Esophagus (tissue), 2 donors: ENCODE measurements at regions not wholly inside any gene's neighbourhood (a gene's known extent, or its start where the extent isn't known, plus 50 kb on each side); places are given as distances from the start of the nearest gene placed in this dataset.

Experiments used
- H3K27ac ChIP-seq, 2 donors: one replicate each; pipeline ENCODE4 v1.5.1; 2013; ENCODE audit warnings: low read depth in 2 of 2, mild to moderate bottlenecking in 2 of 2, inconsistent platforms in 1 of 2, low read length in 1 of 2, moderate library complexity in 1 of 2
- H3K27me3 ChIP-seq, 2 donors: one replicate each; pipeline ENCODE4 v1.6.1; 2013; ENCODE audit warnings: low read length in 2 of 2, control low read depth in 1 of 2, mild to moderate bottlenecking in 1 of 2; ENCODE audit not compliant: insufficient read depth in 2 of 2, control insufficient read depth in 1 of 2
- H3K36me3 ChIP-seq, 2 donors: one replicate each; pipeline ENCODE4 v1.6.1; 2013; ENCODE audit warnings: low read length in 1 of 2; ENCODE audit not compliant: control insufficient read depth in 2 of 2, insufficient read depth in 2 of 2
- H3K4me1 ChIP-seq, 2 donors: one replicate each; pipeline ENCODE4 v1.6.1; 2013; ENCODE audit warnings: low read length in 1 of 2; ENCODE audit not compliant: control insufficient read depth in 2 of 2, insufficient read depth in 2 of 2
- H3K4me3 ChIP-seq, 2 donors: one replicate each; pipeline ENCODE4 v1.5.1; 2013; ENCODE audit warnings: low read length in 2 of 2, mild to moderate bottlenecking in 2 of 2, low read depth in 1 of 2, moderate library complexity in 1 of 2
- H3K9me3 ChIP-seq, 2 donors: one replicate each; pipeline ENCODE4 v1.6.1; 2013; ENCODE audit warnings: mild to moderate bottlenecking in 2 of 2, low read depth in 1 of 2, low read length in 1 of 2, moderate library complexity in 1 of 2; ENCODE audit not compliant: control insufficient read depth in 2 of 2, insufficient read depth in 1 of 2
- WGBS, 2 donors: extraction: QIAGEN DNeasy Blood & Tissue Kit; methylation state at CpG; one replicate each; pipeline ENCODE4 v1.1.7; 2013; 5-methylcytosine and 5-hydroxymethylcytosine counted together
- donor health status: healthy with polysubstance abuse.
- donor health status: Bipolar disorder and iron deficiency.

GRCh38 chr15:61668444-61668843, 391.8 kb downstream of the VPS13C start:
- 64 to 79% methylated on average over 12 of the region's 12 CpGs for WGBS, 2 donors
- H3K36me3 ChIP-seq, result no peaks in the 10 kb centered on the region

GRCh38 chr15:61661791-61662190, 398.5 kb downstream of the VPS13C start:
- Histone ChIP-seq H3K9me3 (no peaks in the 10 kb centered on the region), H3K27ac (no peak overlapping the region), H3K4me1 (no peaks in the 10 kb centered on the region), H3K27me3 (no peaks in the 10 kb centered on the region), H3K36me3 (no peaks in the 10 kb centered on the region), H3K4me3 (no peak overlapping the region)
- 25 to 31% methylated on average over 1 of the region's 1 CpG for WGBS, 2 donors

More at GRCh38 chr15:61668444-61668843, 391.8 kb downstream of the VPS13C start:
- Histone ChIP-seq H3K4me1 (no peaks in the 10 kb centered on the region), H3K9me3 (no peaks in the 10 kb centered on the region), H3K27me3 (no peaks in the 10 kb centered on the region), H3K27ac (no peak overlapping the region), H3K4me3 (no peak overlapping the region)

GRCh38 chr15:61660579-61660978, 399.7 kb downstream of the VPS13C start:
- Histone ChIP-seq H3K4me3 (no peak overlapping the region), H3K27ac (no peak overlapping the region), H3K36me3 (no peaks in the 10 kb centered on the region), H3K9me3 (no peaks in the 10 kb centered on the region), H3K27me3 (no peaks in the 10 kb centered on the region), H3K4me1 (no peaks in the 10 kb centered on the region)
- 55 to 62% methylated on average over 2 of the region's 2 CpGs for WGBS, 2 donors

- WGBS, 2 donors, result 77 to 89% methylated on average over 5 of the region's 5 CpGs
- H3K4me3 ChIP-seq, result no peak overlapping the region
- no peak overlapping the region for H3K27ac ChIP-seq
- H3K9me3 ChIP-seq, result no peaks in the 10 kb centered on the region
- H3K27me3 ChIP-seq, result no peaks in the 10 kb centered on the region
- H3K36me3 ChIP-seq, result no peaks in the 10 kb centered on the region
- no peaks in the 10 kb centered on the region for H3K4me1 ChIP-seq
These were observed 400.6 kb downstream of the VPS13C start for GRCh38 chr15:61659566-61660190.

GRCh38 chr15:61657461-61657860, 402.8 kb downstream of the VPS13C start:
- 80 to 81% methylated on average over 4 of the region's 4 CpGs for WGBS, 2 donors
- H3K9me3 ChIP-seq, result no peaks in the 10 kb centered on the region
- no peak overlapping the region for H3K4me3 ChIP-seq
- peaks cover 5 to 6% of the 10 kb centered on the region in 2 donors for H3K4me1 ChIP-seq
- no peaks in the 10 kb centered on the region for H3K27me3 ChIP-seq
- H3K27ac ChIP-seq, result no peak overlapping the region
- H3K36me3 ChIP-seq, result no peaks in the 10 kb centered on the region

GRCh38 chr15:61656391-61656790, 403.9 kb downstream of the VPS13C start:
- no peak overlapping the region for H3K4me3 ChIP-seq
- 93% methylated on average over 11 of the region's 11 CpGs for WGBS, 2 donors
- no peaks in the 10 kb centered on the region for H3K36me3 ChIP-seq
- H3K4me1 ChIP-seq, result peaks cover 5 to 6% of the 10 kb centered on the region in 2 donors
- H3K9me3 ChIP-seq, result no peaks in the 10 kb centered on the region
- no peaks in the 10 kb centered on the region for H3K27me3 ChIP-seq
- H3K27ac ChIP-seq, result no peak overlapping the region

- peaks cover 5 to 6% of the 10 kb centered on the region in 2 donors for H3K4me1 ChIP-seq
- 77 to 80% methylated on average over 3 of the region's 3 CpGs for WGBS, 2 donors
- no peaks in the 10 kb centered on the region for H3K36me3 ChIP-seq
- H3K27ac ChIP-seq, result no peak overlapping the region
- no peak overlapping the region for H3K4me3 ChIP-seq
- H3K27me3 ChIP-seq, result no peaks in the 10 kb centered on the region
- no peaks in the 10 kb centered on the region for H3K9me3 ChIP-seq
These were observed 404.4 kb downstream of the VPS13C start for GRCh38 chr15:61655881-61656280.

GRCh38 chr15:61654918-61655317, 405.3 kb downstream of the VPS13C start:
- 88% methylated on average over 12 of the region's 12 CpGs for WGBS, 2 donors
- no peaks in the 10 kb centered on the region for H3K36me3 ChIP-seq
- H3K27ac ChIP-seq, result no peak overlapping the region
- H3K27me3 ChIP-seq, result no peaks in the 10 kb centered on the region
- no peak overlapping the region for H3K4me3 ChIP-seq
- H3K4me1 ChIP-seq, result peaks cover 5 to 6% of the 10 kb centered on the region in 2 donors
- no peaks in the 10 kb centered on the region for H3K9me3 ChIP-seq

GRCh38 chr15:61654002-61654740, 406.1 kb downstream of the VPS13C start:
- Histone ChIP-seq H3K4me1 (peaks cover 5 to 6% of the 10 kb centered on the region in 2 donors), H3K4me3 (no peak overlapping the region), H3K9me3 (no peaks in the 10 kb centered on the region), H3K36me3 (no peaks in the 10 kb centered on the region), H3K27me3 (no peaks in the 10 kb centered on the region), H3K27ac (no peak overlapping the region)
- 74 to 75% methylated on average over 9 of the region's 9 CpGs for WGBS, 2 donors

- no peak overlapping the region for H3K4me3 ChIP-seq
- H3K9me3 ChIP-seq, result no peaks in the 10 kb centered on the region
- 67 to 73% methylated on average over 9 of the region's 9 CpGs for WGBS, 2 donors
- H3K27ac ChIP-seq, result no peak overlapping the region
- H3K27me3 ChIP-seq, result no peaks in the 10 kb centered on the region
- H3K4me1 ChIP-seq, result peaks cover 5 to 6% of the 10 kb centered on the region in 2 donors
- no peaks in the 10 kb centered on the region for H3K36me3 ChIP-seq
These were observed 407.1 kb downstream of the VPS13C start for GRCh38 chr15:61653110-61653509.
